ENCODE measurements at regions not wholly inside any gene's neighbourhood (a gene's known extent, or its start where the extent isn't known, plus 50 kb on each side); places are given as distances from the start of the nearest gene placed in this dataset.
"Not testable (repeated sequence)": the region's sequence is repeated elsewhere in the genome, so short reads cannot be mapped to it uniquely, and the experiment has no call there.

GRCh38 chr3:118671192-118671591, 363.5 kb downstream of the IGSF11 start:
- Histone ChIP-seq H3K27me3 (ENCODE audit: control insufficient read depth in 1 of 2, insufficient read depth in 2 of 2, low read length in 2 of 2) (no peaks in the 10 kb centered on the region), H3K27ac (ENCODE audit: low read depth in 2 of 2, low read length in 1 of 2) (no peak overlapping the region), H3K4me3 (ENCODE audit: low read depth in 1 of 2, low read length in 2 of 2) (no peak overlapping the region), H3K9me3 (ENCODE audit: control insufficient read depth in 2 of 2, insufficient read depth in 1 of 2, low read depth in 1 of 2, low read length in 1 of 2) (no peaks in the 10 kb centered on the region), H3K4me1 (ENCODE audit: control insufficient read depth in 2 of 2, insufficient read depth in 2 of 2, low read length in 1 of 2) (no peaks in the 10 kb centered on the region), H3K36me3 (ENCODE audit: control insufficient read depth in 2 of 2, insufficient read depth in 2 of 2, low read length in 1 of 2) (no peaks in the 10 kb centered on the region)
- 55 to 60% methylated on average over 2 of the region's 2 CpGs for WGBS, 2 donors

DNA sequence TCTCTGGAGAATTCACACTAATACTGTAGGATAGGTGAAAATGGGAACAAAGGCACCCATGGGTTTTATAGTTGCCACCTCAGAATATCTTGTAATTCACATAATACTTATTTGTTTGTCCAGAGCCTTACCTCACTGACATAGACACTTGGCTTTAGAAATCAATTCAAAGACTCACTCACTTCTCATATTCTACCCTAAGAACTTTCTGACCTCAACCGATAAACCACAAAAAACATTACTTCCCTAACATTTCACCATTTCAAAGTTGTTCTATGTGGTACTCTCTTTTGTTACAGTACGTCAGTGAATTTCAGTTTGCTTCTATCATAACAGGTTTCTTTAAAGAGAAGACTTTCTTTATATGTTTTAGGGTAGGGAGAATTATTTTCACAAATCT, 359.3 kb downstream of the IGSF11 start:
- Histone ChIP-seq H3K4me1 (ENCODE audit: control insufficient read depth in 2 of 2, insufficient read depth in 2 of 2, low read length in 1 of 2) (no peaks in the 10 kb centered on the region), H3K36me3 (ENCODE audit: control insufficient read depth in 2 of 2, insufficient read depth in 2 of 2, low read length in 1 of 2) (no peaks in the 10 kb centered on the region), H3K4me3 (ENCODE audit: low read depth in 1 of 2, low read length in 2 of 2) (no peak overlapping the region), H3K27ac (ENCODE audit: low read depth in 2 of 2, low read length in 1 of 2) (no peak overlapping the region), H3K9me3 (ENCODE audit: control insufficient read depth in 2 of 2, insufficient read depth in 1 of 2, low read depth in 1 of 2, low read length in 1 of 2) (no peaks in the 10 kb centered on the region), H3K27me3 (ENCODE audit: control insufficient read depth in 1 of 2, insufficient read depth in 2 of 2, low read length in 2 of 2) (no peaks in the 10 kb centered on the region)
- WGBS, 2 donors = 78 to 87% methylated on average over 2 of the region's 2 CpGs

GRCh38 chr3:118678663-118679062, 356.0 kb downstream of the IGSF11 start:
- H3K36me3 ChIP-seq (ENCODE audit: control insufficient read depth in 2 of 2, insufficient read depth in 2 of 2, low read length in 1 of 2); H3K27ac ChIP-seq (ENCODE audit: low read depth in 2 of 2, low read length in 1 of 2); H3K4me1 ChIP-seq (ENCODE audit: control insufficient read depth in 2 of 2, insufficient read depth in 2 of 2, low read length in 1 of 2); H3K4me3 ChIP-seq (ENCODE audit: low read depth in 1 of 2, low read length in 2 of 2); H3K9me3 ChIP-seq (ENCODE audit: control insufficient read depth in 2 of 2, insufficient read depth in 1 of 2, low read depth in 1 of 2, low read length in 1 of 2); H3K27me3 ChIP-seq (ENCODE audit: control insufficient read depth in 1 of 2, insufficient read depth in 2 of 2, low read length in 2 of 2): not testable (repeated sequence)

GRCh38 chr3:118682921-118683320, 351.7 kb downstream of the IGSF11 start:
- no peaks in the 10 kb centered on the region for H3K27me3 ChIP-seq (ENCODE audit: control insufficient read depth in 1 of 2, insufficient read depth in 2 of 2, low read length in 2 of 2)
- no peak overlapping the region for H3K27ac ChIP-seq (ENCODE audit: low read depth in 2 of 2, low read length in 1 of 2)
- no peak overlapping the region for H3K4me3 ChIP-seq (ENCODE audit: low read depth in 1 of 2, low read length in 2 of 2)
- 61 to 65% methylated on average over 2 of the region's 2 CpGs for WGBS, 2 donors
- no peaks in the 10 kb centered on the region for H3K9me3 ChIP-seq (ENCODE audit: control insufficient read depth in 2 of 2, insufficient read depth in 1 of 2, low read depth in 1 of 2, low read length in 1 of 2)
- H3K4me1 ChIP-seq (ENCODE audit: control insufficient read depth in 2 of 2, insufficient read depth in 2 of 2, low read length in 1 of 2) = no peaks in the 10 kb centered on the region
- H3K36me3 ChIP-seq (ENCODE audit: control insufficient read depth in 2 of 2, insufficient read depth in 2 of 2, low read length in 1 of 2) = no peaks in the 10 kb centered on the region

DNA sequence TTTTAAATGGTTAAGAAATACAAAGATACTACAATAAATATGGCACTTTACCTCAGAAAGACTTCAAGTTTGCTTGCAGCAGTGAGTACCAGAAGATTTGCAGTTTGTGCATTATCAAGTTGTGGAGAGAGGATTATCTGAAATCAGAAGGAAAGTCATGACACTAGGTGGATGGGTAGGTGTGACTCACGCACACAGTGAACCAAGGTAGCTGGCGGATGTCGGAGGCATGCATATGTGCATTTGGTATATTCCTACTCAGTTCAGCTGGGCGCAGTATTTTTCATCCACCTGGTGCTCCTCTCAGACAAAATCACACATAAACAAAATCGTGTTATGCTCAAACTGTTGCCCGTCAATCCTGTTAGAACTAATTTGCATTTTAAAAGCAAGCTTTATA, 351.0 kb downstream of the IGSF11 start:
- 88% methylated on average over 6 of the region's 6 CpGs for WGBS, 2 donors
- no peak overlapping the region for H3K27ac ChIP-seq (ENCODE audit: low read depth in 2 of 2, low read length in 1 of 2)
- H3K27me3 ChIP-seq (ENCODE audit: control insufficient read depth in 1 of 2, insufficient read depth in 2 of 2, low read length in 2 of 2) = no peaks in the 10 kb centered on the region
- no peaks in the 10 kb centered on the region for H3K4me1 ChIP-seq (ENCODE audit: control insufficient read depth in 2 of 2, insufficient read depth in 2 of 2, low read length in 1 of 2)
- H3K4me3 ChIP-seq (ENCODE audit: low read depth in 1 of 2, low read length in 2 of 2) = no peak overlapping the region
- H3K9me3 ChIP-seq (ENCODE audit: control insufficient read depth in 2 of 2, insufficient read depth in 1 of 2, low read depth in 1 of 2, low read length in 1 of 2) = no peaks in the 10 kb centered on the region
- H3K36me3 ChIP-seq (ENCODE audit: control insufficient read depth in 2 of 2, insufficient read depth in 2 of 2, low read length in 1 of 2) = no peaks in the 10 kb centered on the region

DNA sequence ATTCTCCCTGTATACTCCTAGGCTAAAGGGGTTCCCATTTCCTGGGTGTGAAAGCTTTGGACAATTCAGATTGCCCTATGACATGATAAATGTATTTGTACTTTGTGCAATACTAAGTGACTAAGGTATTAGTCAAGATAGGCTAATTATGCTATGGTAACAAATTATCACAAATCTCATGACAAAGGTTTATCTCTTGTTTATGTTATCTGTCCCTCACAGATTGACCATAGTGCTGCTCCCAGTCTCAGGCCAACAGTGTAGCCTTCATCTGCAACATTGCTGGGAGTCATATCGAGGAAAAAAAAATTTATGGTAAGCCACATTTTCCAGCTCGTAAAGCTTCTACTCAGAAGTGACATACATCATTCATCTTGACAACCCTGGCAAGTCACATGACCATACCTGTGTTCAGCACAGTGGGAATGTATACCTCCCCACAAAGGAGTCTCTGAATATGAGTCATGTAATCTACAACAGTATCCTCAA, 346.2 kb downstream of the IGSF11 start:
- 60 to 63% methylated on average over 2 of the region's 2 CpGs for whole genome bisulfite sequencing, 2 donors
- H3K4me1 ChIP-seq (ENCODE audit: control insufficient read depth in 2 of 2, insufficient read depth in 2 of 2, low read length in 1 of 2) = no peaks in the 10 kb centered on the region
- no peaks in the 10 kb centered on the region for H3K36me3 ChIP-seq (ENCODE audit: control insufficient read depth in 2 of 2, insufficient read depth in 2 of 2, low read length in 1 of 2)
- no peaks in the 10 kb centered on the region for H3K27me3 ChIP-seq (ENCODE audit: control insufficient read depth in 1 of 2, insufficient read depth in 2 of 2, low read length in 2 of 2)
- no peaks in the 10 kb centered on the region for H3K9me3 ChIP-seq (ENCODE audit: control insufficient read depth in 2 of 2, insufficient read depth in 1 of 2, low read depth in 1 of 2, low read length in 1 of 2)
- no peak overlapping the region for H3K4me3 ChIP-seq (ENCODE audit: low read depth in 1 of 2, low read length in 2 of 2)
- H3K27ac ChIP-seq (ENCODE audit: low read depth in 2 of 2, low read length in 1 of 2) = no peak overlapping the region

DNA sequence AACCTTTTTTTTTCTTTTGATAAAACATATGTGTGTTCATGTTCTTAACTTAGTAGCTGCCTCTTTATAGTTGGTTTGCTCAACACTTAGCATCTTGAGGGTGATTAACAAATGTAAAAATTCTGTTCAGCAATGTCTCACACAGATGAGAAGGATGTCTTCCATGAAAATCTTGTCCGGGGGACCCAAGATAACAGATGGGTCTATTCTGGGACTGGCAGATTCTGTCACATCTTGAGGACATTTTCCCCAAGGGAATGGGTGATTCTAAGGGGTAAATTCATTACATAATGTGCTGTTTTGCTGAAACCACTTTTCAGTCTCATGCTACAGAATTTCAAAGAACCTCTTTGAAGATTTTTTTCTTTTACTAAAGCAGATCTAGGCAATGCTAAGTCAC, 342.2 kb downstream of the IGSF11 start:
- no peaks in the 10 kb centered on the region for H3K27me3 ChIP-seq (ENCODE audit: control insufficient read depth in 1 of 2, insufficient read depth in 2 of 2, low read length in 2 of 2)
- H3K4me3 ChIP-seq (ENCODE audit: low read depth in 1 of 2, low read length in 2 of 2) = no peak overlapping the region
- H3K36me3 ChIP-seq (ENCODE audit: control insufficient read depth in 2 of 2, insufficient read depth in 2 of 2, low read length in 1 of 2) = no peaks in the 10 kb centered on the region
- H3K27ac ChIP-seq (ENCODE audit: low read depth in 2 of 2, low read length in 1 of 2) = no peak overlapping the region
- WGBS, 2 donors = 74 to 84% methylated on average over 1 of the region's 1 CpG
- no peaks in the 10 kb centered on the region for H3K9me3 ChIP-seq (ENCODE audit: control insufficient read depth in 2 of 2, insufficient read depth in 1 of 2, low read depth in 1 of 2, low read length in 1 of 2)
- H3K4me1 ChIP-seq (ENCODE audit: control insufficient read depth in 2 of 2, insufficient read depth in 2 of 2, low read length in 1 of 2) = no peaks in the 10 kb centered on the region

DNA sequence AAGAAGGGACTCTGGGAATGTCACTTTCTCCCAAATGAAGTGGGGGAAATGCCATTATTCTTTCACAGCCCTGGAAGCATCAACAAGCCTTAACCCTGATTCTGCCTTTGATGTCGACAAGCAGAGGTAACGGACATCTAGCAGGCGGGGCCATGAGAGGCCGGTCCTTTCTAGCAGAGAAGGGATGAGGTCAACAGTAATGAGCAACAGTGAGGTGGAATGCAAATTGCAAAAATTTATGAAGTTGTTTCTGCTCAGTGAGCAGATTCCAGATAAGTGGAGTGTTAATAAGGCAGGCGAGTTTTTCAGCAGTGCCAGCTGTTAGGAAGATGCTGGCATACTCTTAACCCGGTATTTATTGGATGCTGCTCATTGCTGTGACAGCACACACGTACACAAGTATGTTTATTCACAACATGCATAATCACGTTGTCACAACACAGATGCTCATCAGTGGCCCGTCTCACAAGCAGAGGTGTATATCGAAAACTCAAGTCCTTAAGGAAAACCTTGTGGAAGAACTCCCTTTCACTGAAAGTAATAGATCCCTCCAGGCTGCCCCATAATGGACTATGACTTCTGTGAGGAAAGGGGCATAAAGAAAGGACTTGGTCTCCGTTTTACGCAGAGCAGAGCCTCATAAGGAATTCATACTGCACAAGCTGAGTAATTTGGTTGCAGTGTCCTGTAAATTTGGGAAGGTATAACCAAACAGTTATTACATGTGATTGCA, 329.0 kb downstream of the IGSF11 start:
- Histone ChIP-seq H3K9me3 (ENCODE audit: control insufficient read depth in 2 of 2, insufficient read depth in 1 of 2, low read depth in 1 of 2, low read length in 1 of 2) (no peaks in the 10 kb centered on the region), H3K27ac (ENCODE audit: low read depth in 2 of 2, low read length in 1 of 2) (no peak overlapping the region), H3K36me3 (ENCODE audit: control insufficient read depth in 2 of 2, insufficient read depth in 2 of 2, low read length in 1 of 2) (no peaks in the 10 kb centered on the region), H3K4me1 (ENCODE audit: control insufficient read depth in 2 of 2, insufficient read depth in 2 of 2, low read length in 1 of 2) (no peaks in the 10 kb centered on the region), H3K4me3 (ENCODE audit: low read depth in 1 of 2, low read length in 2 of 2) (no peak overlapping the region), H3K27me3 (ENCODE audit: control insufficient read depth in 1 of 2, insufficient read depth in 2 of 2, low read length in 2 of 2) (no peaks in the 10 kb centered on the region)
- 71 to 75% methylated on average over 12 of the region's 12 CpGs for WGBS, 2 donors

GRCh38 chr3:118707991-118708390, 326.7 kb downstream of the IGSF11 start:
- H3K4me3 ChIP-seq (ENCODE audit: low read depth in 1 of 2, low read length in 2 of 2) = no peak overlapping the region
- no peaks in the 10 kb centered on the region for H3K9me3 ChIP-seq (ENCODE audit: control insufficient read depth in 2 of 2, insufficient read depth in 1 of 2, low read depth in 1 of 2, low read length in 1 of 2)
- no peaks in the 10 kb centered on the region for H3K36me3 ChIP-seq (ENCODE audit: control insufficient read depth in 2 of 2, insufficient read depth in 2 of 2, low read length in 1 of 2)
- H3K27ac ChIP-seq (ENCODE audit: low read depth in 2 of 2, low read length in 1 of 2) = no peak overlapping the region
- H3K4me1 ChIP-seq (ENCODE audit: control insufficient read depth in 2 of 2, insufficient read depth in 2 of 2, low read length in 1 of 2) = no peaks in the 10 kb centered on the region
- H3K27me3 ChIP-seq (ENCODE audit: control insufficient read depth in 1 of 2, insufficient read depth in 2 of 2, low read length in 2 of 2) = no peaks in the 10 kb centered on the region

- Histone ChIP-seq H3K4me3 (ENCODE audit: low read depth in 1 of 2, low read length in 2 of 2) (no peak overlapping the region), H3K27ac (ENCODE audit: low read depth in 2 of 2, low read length in 1 of 2) (no peak overlapping the region), H3K9me3 (ENCODE audit: control insufficient read depth in 2 of 2, insufficient read depth in 1 of 2, low read depth in 1 of 2, low read length in 1 of 2) (no peaks in the 10 kb centered on the region), H3K36me3 (ENCODE audit: control insufficient read depth in 2 of 2, insufficient read depth in 2 of 2, low read length in 1 of 2) (no peaks in the 10 kb centered on the region), H3K4me1 (ENCODE audit: control insufficient read depth in 2 of 2, insufficient read depth in 2 of 2, low read length in 1 of 2) (no peaks in the 10 kb centered on the region), H3K27me3 (ENCODE audit: control insufficient read depth in 1 of 2, insufficient read depth in 2 of 2, low read length in 2 of 2) (no peaks in the 10 kb centered on the region)
- 85 to 90% methylated on average over 2 of the region's 2 CpGs for WGBS, 2 donors
Observed at GRCh38 chr3:118710532-118710931, 324.1 kb downstream of the IGSF11 start.

Measured in esophagus (tissue), 2 donors.